ENCODE measurements at regions not wholly inside any gene's neighbourhood (a gene's known extent, or its start where the extent isn't known, plus 50 kb on each side); places are given as distances from the start of the nearest gene placed in this dataset.

GRCh38 chr16:6993544-6993943 lies 339.1 kb upstream of the RBFOX1 start:
- DNase-seq (no peak), FAIRE-seq (no peak)
- no peaks in the 10 kb centered on the region for H3K27me3 ChIP-seq (ENCODE audit: control insufficient read depth in 3 of 3, insufficient read depth in 3 of 3, low read length in 3 of 3)
- WGBS, 3 donors, result 36 to 47% (median 39%) methylated on average over 4 of the region's 4 CpGs
- H3K9me3 ChIP-seq (ENCODE audit: control insufficient read depth in 2 of 2, insufficient read depth in 1 of 2, low read depth in 1 of 2, low read length in 1 of 2), result no peaks in the 10 kb centered on the region
- H3K36me3 ChIP-seq (ENCODE audit: control insufficient read depth in 3 of 3, insufficient read depth in 2 of 3, low read depth in 1 of 3, low read length in 3 of 3), result no peaks in the 10 kb centered on the region
- H3K4me1 ChIP-seq (ENCODE audit: control insufficient read depth in 3 of 3, insufficient read depth in 2 of 3, low read depth in 1 of 3, low read length in 2 of 3), result no peaks in the 10 kb centered on the region
- no peak overlapping the region for H3K4me3 ChIP-seq (ENCODE audit: low read depth in 1 of 3, low read length in 3 of 3)
- no peak overlapping the region for H3K27ac ChIP-seq (ENCODE audit: low read depth in 1 of 3, low read length in 2 of 3)

- 87 to 90% (median 88%) methylated on average over 10 of the region's 10 CpGs for WGBS, 3 donors
Observed at GRCh38 chr16:6988846-6989245, 343.8 kb upstream of the RBFOX1 start.

GRCh38 chr16:6977916-6978315 lies 354.7 kb upstream of the RBFOX1 start:
- Histone ChIP-seq H3K4me1 (ENCODE audit: control insufficient read depth in 3 of 3, insufficient read depth in 2 of 3, low read depth in 1 of 3, low read length in 2 of 3) (no peaks in the 10 kb centered on the region), H3K27ac (ENCODE audit: low read depth in 1 of 3, low read length in 2 of 3) (no peak overlapping the region), H3K9me3 (ENCODE audit: control insufficient read depth in 2 of 2, insufficient read depth in 1 of 2, low read depth in 1 of 2, low read length in 1 of 2) (no peaks in the 10 kb centered on the region), H3K36me3 (ENCODE audit: control insufficient read depth in 3 of 3, insufficient read depth in 2 of 3, low read depth in 1 of 3, low read length in 3 of 3) (no peaks in the 10 kb centered on the region), H3K4me3 (ENCODE audit: low read depth in 1 of 3, low read length in 3 of 3) (no peak overlapping the region), H3K27me3 (ENCODE audit: control insufficient read depth in 3 of 3, insufficient read depth in 3 of 3, low read length in 3 of 3) (no peaks in the 10 kb centered on the region)
- WGBS, 3 donors, result 46 to 62% (median 56%) methylated on average over 8 of the region's 8 CpGs
- no peak for DNase-seq
- FAIRE-seq, result no peak

More at GRCh38 chr16:6988846-6989245, 343.8 kb upstream of the RBFOX1 start:
- no peak overlapping the region for H3K4me3 ChIP-seq (ENCODE audit: low read depth in 1 of 3, low read length in 3 of 3)
- no peak for FAIRE-seq
- H3K27me3 ChIP-seq (ENCODE audit: control insufficient read depth in 3 of 3, insufficient read depth in 3 of 3, low read length in 3 of 3), result no peaks in the 10 kb centered on the region
- H3K27ac ChIP-seq (ENCODE audit: low read depth in 1 of 3, low read length in 2 of 3), result no peak overlapping the region
- DNase-seq, result no peak
- no peaks in the 10 kb centered on the region for H3K9me3 ChIP-seq (ENCODE audit: control insufficient read depth in 2 of 2, insufficient read depth in 1 of 2, low read depth in 1 of 2, low read length in 1 of 2)
- H3K4me1 ChIP-seq (ENCODE audit: control insufficient read depth in 3 of 3, insufficient read depth in 2 of 3, low read depth in 1 of 3, low read length in 2 of 3), result no peaks in the 10 kb centered on the region
- H3K36me3 ChIP-seq (ENCODE audit: control insufficient read depth in 3 of 3, insufficient read depth in 2 of 3, low read depth in 1 of 3, low read length in 3 of 3), result no peaks in the 10 kb centered on the region

DNA sequence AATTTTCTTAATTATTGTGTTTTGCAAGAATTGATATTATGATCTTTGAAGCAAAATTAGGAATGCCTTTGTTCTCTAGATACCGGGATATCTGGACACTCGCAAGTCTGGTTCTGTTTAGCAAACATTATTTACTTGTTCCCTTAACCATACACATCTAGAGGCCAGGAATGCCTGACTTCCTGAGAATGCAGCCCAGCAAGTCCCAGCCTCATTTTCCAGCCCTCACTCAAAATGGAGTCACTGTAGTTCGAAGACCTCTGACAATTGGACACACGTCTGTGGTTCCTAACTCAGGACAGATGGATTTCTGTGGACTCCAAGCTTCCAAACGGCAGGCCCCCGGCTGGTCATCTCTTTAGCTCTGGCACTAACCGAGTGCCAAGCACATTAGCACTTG lies 355.4 kb upstream of the RBFOX1 start:
- Histone ChIP-seq H3K36me3 (ENCODE audit: control insufficient read depth in 3 of 3, insufficient read depth in 2 of 3, low read depth in 1 of 3, low read length in 3 of 3) (no peaks in the 10 kb centered on the region), H3K4me3 (ENCODE audit: low read depth in 1 of 3, low read length in 3 of 3) (no peak overlapping the region), H3K4me1 (ENCODE audit: control insufficient read depth in 3 of 3, insufficient read depth in 2 of 3, low read depth in 1 of 3, low read length in 2 of 3) (no peaks in the 10 kb centered on the region), H3K27me3 (ENCODE audit: control insufficient read depth in 3 of 3, insufficient read depth in 3 of 3, low read length in 3 of 3) (no peaks in the 10 kb centered on the region), H3K27ac (ENCODE audit: low read depth in 1 of 3, low read length in 2 of 3) (no peak overlapping the region), H3K9me3 (ENCODE audit: control insufficient read depth in 2 of 2, insufficient read depth in 1 of 2, low read depth in 1 of 2, low read length in 1 of 2) (no peaks in the 10 kb centered on the region)
- no peak for DNase-seq
- FAIRE-seq, result no peak
- WGBS, 3 donors, result 45 to 67% (median 62%) methylated on average over 7 of the region's 7 CpGs

DNA sequence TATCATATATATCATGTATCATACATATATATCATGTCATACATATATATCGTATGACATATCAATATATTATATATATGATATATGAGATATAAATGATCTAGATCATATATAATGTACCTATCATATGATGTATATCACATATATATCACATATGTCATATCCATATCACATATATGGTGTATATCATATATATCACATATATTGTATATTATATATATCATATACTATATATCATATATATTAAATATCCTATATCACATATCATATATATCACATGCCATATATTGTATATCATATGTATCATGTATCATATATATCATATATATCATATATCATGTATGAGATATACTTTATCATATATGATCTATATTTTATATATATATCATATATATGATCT lies 355.9 kb upstream of the RBFOX1 start:
- WGBS, 3 donors, result 94 to 98% (median 97%) methylated on average over 1 of the region's 1 CpG
- Histone ChIP-seq H3K27ac (ENCODE audit: low read depth in 1 of 3, low read length in 2 of 3) (no peak overlapping the region), H3K4me1 (ENCODE audit: control insufficient read depth in 3 of 3, insufficient read depth in 2 of 3, low read depth in 1 of 3, low read length in 2 of 3) (no peaks in the 10 kb centered on the region), H3K9me3 (ENCODE audit: control insufficient read depth in 2 of 2, insufficient read depth in 1 of 2, low read depth in 1 of 2, low read length in 1 of 2) (no peaks in the 10 kb centered on the region), H3K36me3 (ENCODE audit: control insufficient read depth in 3 of 3, insufficient read depth in 2 of 3, low read depth in 1 of 3, low read length in 3 of 3) (no peaks in the 10 kb centered on the region), H3K27me3 (ENCODE audit: control insufficient read depth in 3 of 3, insufficient read depth in 3 of 3, low read length in 3 of 3) (no peaks in the 10 kb centered on the region), H3K4me3 (ENCODE audit: low read depth in 1 of 3, low read length in 3 of 3) (no peak overlapping the region)
- FAIRE-seq (peak; percentile 75), DNase-seq (no peak)

- no peaks in the 10 kb centered on the region for H3K4me1 ChIP-seq (ENCODE audit: control insufficient read depth in 3 of 3, insufficient read depth in 2 of 3, low read depth in 1 of 3, low read length in 2 of 3)
- H3K9me3 ChIP-seq (ENCODE audit: control insufficient read depth in 2 of 2, insufficient read depth in 1 of 2, low read depth in 1 of 2, low read length in 1 of 2), result no peaks in the 10 kb centered on the region
- H3K36me3 ChIP-seq (ENCODE audit: control insufficient read depth in 3 of 3, insufficient read depth in 2 of 3, low read depth in 1 of 3, low read length in 3 of 3), result no peaks in the 10 kb centered on the region
- no peak overlapping the region for H3K27ac ChIP-seq (ENCODE audit: low read depth in 1 of 3, low read length in 2 of 3)
- 87 to 94% (median 92%) methylated on average over 3 of the region's 3 CpGs for WGBS, 3 donors
- no peak overlapping the region for H3K4me3 ChIP-seq (ENCODE audit: low read depth in 1 of 3, low read length in 3 of 3)
- no peak for FAIRE-seq
- no peak for DNase-seq
- H3K27me3 ChIP-seq (ENCODE audit: control insufficient read depth in 3 of 3, insufficient read depth in 3 of 3, low read length in 3 of 3), result no peaks in the 10 kb centered on the region
Observed at GRCh38 chr16:6970171-6970857, 362.3 kb upstream of the RBFOX1 start.

DNA sequence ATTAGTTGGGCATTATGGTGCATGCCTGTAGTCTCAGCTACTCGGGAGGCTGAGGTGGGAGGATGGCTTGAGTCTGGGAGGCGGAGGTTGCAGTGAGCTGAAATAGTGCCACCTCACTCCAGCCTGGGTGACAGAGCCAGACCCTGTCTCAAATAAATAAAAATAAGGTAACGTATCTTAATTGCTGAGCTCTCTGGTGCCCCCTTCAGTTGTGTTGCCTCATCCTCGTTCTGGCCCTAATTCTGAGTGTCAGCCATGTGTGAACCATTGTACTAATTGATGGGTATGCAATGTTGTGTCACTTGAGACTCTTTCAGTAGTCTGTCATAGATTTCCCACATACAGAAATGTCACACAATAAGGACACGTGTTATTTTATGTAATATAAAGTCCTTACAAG lies 363.1 kb upstream of the RBFOX1 start:
- Histone ChIP-seq H3K27me3 (ENCODE audit: control insufficient read depth in 3 of 3, insufficient read depth in 3 of 3, low read length in 3 of 3) (no peaks in the 10 kb centered on the region), H3K4me1 (ENCODE audit: control insufficient read depth in 3 of 3, insufficient read depth in 2 of 3, low read depth in 1 of 3, low read length in 2 of 3) (no peaks in the 10 kb centered on the region), H3K36me3 (ENCODE audit: control insufficient read depth in 3 of 3, insufficient read depth in 2 of 3, low read depth in 1 of 3, low read length in 3 of 3) (no peaks in the 10 kb centered on the region), H3K9me3 (ENCODE audit: control insufficient read depth in 2 of 2, insufficient read depth in 1 of 2, low read depth in 1 of 2, low read length in 1 of 2) (no peaks in the 10 kb centered on the region), H3K27ac (ENCODE audit: low read depth in 1 of 3, low read length in 2 of 3) (no peak overlapping the region), H3K4me3 (ENCODE audit: low read depth in 1 of 3, low read length in 3 of 3) (no peak overlapping the region)
- WGBS, 3 donors, result 64 to 71% (median 69%) methylated on average over 5 of the region's 5 CpGs
- FAIRE-seq (no peak), DNase-seq (no peak)

- DNase-seq (no peak), FAIRE-seq (no peak)
- Histone ChIP-seq H3K4me1 (ENCODE audit: control insufficient read depth in 3 of 3, insufficient read depth in 2 of 3, low read depth in 1 of 3, low read length in 2 of 3) (no peaks in the 10 kb centered on the region), H3K4me3 (ENCODE audit: low read depth in 1 of 3, low read length in 3 of 3) (no peak overlapping the region), H3K27ac (ENCODE audit: low read depth in 1 of 3, low read length in 2 of 3) (no peak overlapping the region), H3K9me3 (ENCODE audit: control insufficient read depth in 2 of 2, insufficient read depth in 1 of 2, low read depth in 1 of 2, low read length in 1 of 2) (no peaks in the 10 kb centered on the region), H3K27me3 (ENCODE audit: control insufficient read depth in 3 of 3, insufficient read depth in 3 of 3, low read length in 3 of 3) (no peaks in the 10 kb centered on the region), H3K36me3 (ENCODE audit: control insufficient read depth in 3 of 3, insufficient read depth in 2 of 3, low read depth in 1 of 3, low read length in 3 of 3) (no peaks in the 10 kb centered on the region)
- WGBS, 3 donors, result 56 to 64% (median 60%) methylated on average over 10 of the region's 10 CpGs
Observed at GRCh38 chr16:6967796-6968320, 364.8 kb upstream of the RBFOX1 start.

GRCh38 chr16:6966925-6967324 lies 365.7 kb upstream of the RBFOX1 start:
- Histone ChIP-seq H3K4me3 (ENCODE audit: low read depth in 1 of 3, low read length in 3 of 3) (no peak overlapping the region), H3K27me3 (ENCODE audit: control insufficient read depth in 3 of 3, insufficient read depth in 3 of 3, low read length in 3 of 3) (no peaks in the 10 kb centered on the region), H3K4me1 (ENCODE audit: control insufficient read depth in 3 of 3, insufficient read depth in 2 of 3, low read depth in 1 of 3, low read length in 2 of 3) (no peaks in the 10 kb centered on the region), H3K27ac (ENCODE audit: low read depth in 1 of 3, low read length in 2 of 3) (no peak overlapping the region), H3K9me3 (ENCODE audit: control insufficient read depth in 2 of 2, insufficient read depth in 1 of 2, low read depth in 1 of 2, low read length in 1 of 2) (no peaks in the 10 kb centered on the region), H3K36me3 (ENCODE audit: control insufficient read depth in 3 of 3, insufficient read depth in 2 of 3, low read depth in 1 of 3, low read length in 3 of 3) (no peaks in the 10 kb centered on the region)
- 67 to 85% (median 83%) methylated on average over 1 of the region's 1 CpG for WGBS, 3 donors
- no peak for FAIRE-seq
- no peak for DNase-seq

Data from small intestine (tissue), 7 donors.